ENCODE measurements at regions not wholly inside any gene's neighbourhood (a gene's known extent, or its start where the extent isn't known, plus 50 kb on each side); places are given as distances from the start of the nearest gene placed in this dataset.

DNA sequence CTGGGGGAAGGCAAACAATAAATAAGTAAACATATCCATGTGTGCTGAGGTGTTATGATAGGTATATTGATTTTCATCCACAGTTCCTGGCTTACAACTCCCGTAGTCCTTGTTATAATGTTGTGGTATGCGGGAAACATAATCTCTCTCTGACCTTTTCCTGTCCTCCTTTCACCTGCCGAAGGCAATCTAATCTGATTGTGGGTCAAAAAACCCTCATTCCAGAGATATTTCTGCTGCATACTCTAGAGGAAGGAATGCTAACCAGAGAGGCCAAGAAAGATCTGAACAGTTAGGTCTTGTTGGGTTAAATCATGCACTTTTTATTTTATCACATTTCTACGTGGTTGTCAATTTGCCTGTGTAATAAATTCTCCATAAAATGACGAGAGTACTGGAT, 383.6 kb upstream of the SEMA6D start:
- Histone ChIP-seq H4K20me1 (ENCODE audit: insufficient read depth, low read length) (no peaks in the 10 kb centered on the region), H3K79me2 (ENCODE audit: low read length) (no peaks in the 10 kb centered on the region), H3K27ac (ENCODE audit: low read length) (no peak overlapping the region), H3K9me3 (replicated peaks; ENCODE audit: insufficient read depth, low read length) (no peaks in the 10 kb centered on the region), H3K4me2 (ENCODE audit: low read depth, low read length) (no peak overlapping the region), H3F3A (ENCODE audit: insufficient read depth, low read length) (peaks cover 13% of the 10 kb centered on the region), H3K36me3 (replicated peaks; ENCODE audit: insufficient read depth, low read length) (no peaks in the 10 kb centered on the region), H3K4me1 (ENCODE audit: low read length) (peaks cover 15% of the 10 kb centered on the region), H3K9ac (ENCODE audit: low read length) (no peak overlapping the region), H3K27me3 (replicated peaks; ENCODE audit: insufficient read depth, low read length) (no peaks in the 10 kb centered on the region), H3K4me3 (ENCODE audit: low read length) (no peak overlapping the region), H3K9me2 (replicated peaks; ENCODE audit: insufficient read depth, low read length) (no peaks in the 10 kb centered on the region), H2AFZ (ENCODE audit: low read length) (no peak overlapping the region)
- DNase-seq, result no peak
- TF ChIP-seq EZH2phosphoT487 (IDR thresholded peaks at IDR 0.05; ENCODE audit: low read length), result no peak
- TF ChIP-seq, protein P1, sequence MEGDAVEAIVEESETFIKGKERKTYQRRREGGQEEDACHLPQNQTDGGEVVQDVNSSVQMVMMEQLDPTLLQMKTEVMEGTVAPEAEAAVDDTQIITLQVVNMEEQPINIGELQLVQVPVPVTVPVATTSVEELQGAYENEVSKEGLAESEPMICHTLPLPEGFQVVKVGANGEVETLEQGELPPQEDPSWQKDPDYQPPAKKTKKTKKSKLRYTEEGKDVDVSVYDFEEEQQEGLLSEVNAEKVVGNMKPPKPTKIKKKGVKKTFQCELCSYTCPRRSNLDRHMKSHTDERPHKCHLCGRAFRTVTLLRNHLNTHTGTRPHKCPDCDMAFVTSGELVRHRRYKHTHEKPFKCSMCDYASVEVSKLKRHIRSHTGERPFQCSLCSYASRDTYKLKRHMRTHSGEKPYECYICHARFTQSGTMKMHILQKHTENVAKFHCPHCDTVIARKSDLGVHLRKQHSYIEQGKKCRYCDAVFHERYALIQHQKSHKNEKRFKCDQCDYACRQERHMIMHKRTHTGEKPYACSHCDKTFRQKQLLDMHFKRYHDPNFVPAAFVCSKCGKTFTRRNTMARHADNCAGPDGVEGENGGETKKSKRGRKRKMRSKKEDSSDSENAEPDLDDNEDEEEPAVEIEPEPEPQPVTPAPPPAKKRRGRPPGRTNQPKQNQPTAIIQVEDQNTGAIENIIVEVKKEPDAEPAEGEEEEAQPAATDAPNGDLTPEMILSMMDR (IDR thresholded peaks at IDR 0.05; ENCODE audit: low read length), result no peak
- no peak for TF ChIP-seq EZH2 (optimal IDR thresholded peaks at IDR 0.05; ENCODE audit: low read depth, low read length)

- H3K4me1 ChIP-seq (ENCODE audit: low read length), result peaks cover 15% of the 10 kb centered on the region
- H4K20me1 ChIP-seq (ENCODE audit: insufficient read depth, low read length), result no peaks in the 10 kb centered on the region
- peaks cover 13% of the 10 kb centered on the region for H3F3A ChIP-seq (ENCODE audit: insufficient read depth, low read length)
- H3K36me3 ChIP-seq (replicated peaks; ENCODE audit: insufficient read depth, low read length), result no peaks in the 10 kb centered on the region
- H3K79me2 ChIP-seq (ENCODE audit: low read length), result no peaks in the 10 kb centered on the region
- H3K27ac ChIP-seq (ENCODE audit: low read length), result peak overlapping the region; percentile 57; the same call in 1 of the 2 replicates
- H3K9me3 ChIP-seq (replicated peaks; ENCODE audit: insufficient read depth, low read length), result no peaks in the 10 kb centered on the region
- no peaks in the 10 kb centered on the region for H3K27me3 ChIP-seq (replicated peaks; ENCODE audit: insufficient read depth, low read length)
- TF ChIP-seq, protein P1 (IDR thresholded peaks at IDR 0.05; ENCODE audit: low read length), result no peak
- TF ChIP-seq EZH2 (optimal IDR thresholded peaks at IDR 0.05; ENCODE audit: low read depth, low read length), result no peak
- no peak for TF ChIP-seq EZH2phosphoT487 (IDR thresholded peaks at IDR 0.05; ENCODE audit: low read length)
- H3K9me2 ChIP-seq (replicated peaks; ENCODE audit: insufficient read depth, low read length), result no peaks in the 10 kb centered on the region
- H3K9ac ChIP-seq (ENCODE audit: low read length), result peak overlapping the region; percentile 5; the same call in 1 of the 2 replicates
- peak; percentile 89 for DNase-seq
- H3K4me3 ChIP-seq (ENCODE audit: low read length), result peak overlapping the region; percentile 37
- peak overlapping the region; percentile 25 for H3K4me2 ChIP-seq (ENCODE audit: low read depth, low read length)
- peak overlapping the region; percentile 74 for H2AFZ ChIP-seq (ENCODE audit: low read length)
Observed at GRCh38 chr15:47334805-47335535, 382.3 kb upstream of the SEMA6D start.

GRCh38 chr15:47337106-47337505, 380.2 kb upstream of the SEMA6D start:
- no peaks in the 10 kb centered on the region for H3K9me2 ChIP-seq (replicated peaks; ENCODE audit: insufficient read depth, low read length)
- DNase-seq, result no peak
- H3K9ac ChIP-seq (ENCODE audit: low read length), result no peak overlapping the region
- TF ChIP-seq EZH2 (optimal IDR thresholded peaks at IDR 0.05; ENCODE audit: low read depth, low read length) (no peak), EZH2phosphoT487 (IDR thresholded peaks at IDR 0.05; ENCODE audit: low read length) (no peak)
- TF ChIP-seq, protein P1 (IDR thresholded peaks at IDR 0.05; ENCODE audit: low read length), result no peak
- H3F3A ChIP-seq (ENCODE audit: insufficient read depth, low read length), result peaks cover 13% of the 10 kb centered on the region
- no peak overlapping the region for H3K4me3 ChIP-seq (ENCODE audit: low read length)
- H4K20me1 ChIP-seq (ENCODE audit: insufficient read depth, low read length), result no peaks in the 10 kb centered on the region
- no peaks in the 10 kb centered on the region for H3K9me3 ChIP-seq (replicated peaks; ENCODE audit: insufficient read depth, low read length)
- peaks cover 15% of the 10 kb centered on the region for H3K4me1 ChIP-seq (ENCODE audit: low read length)
- H3K4me2 ChIP-seq (ENCODE audit: low read depth, low read length), result no peak overlapping the region
- H3K79me2 ChIP-seq (ENCODE audit: low read length), result no peaks in the 10 kb centered on the region
- H3K27ac ChIP-seq (ENCODE audit: low read length), result no peak overlapping the region
- H3K27me3 ChIP-seq (replicated peaks; ENCODE audit: insufficient read depth, low read length), result no peaks in the 10 kb centered on the region
- no peaks in the 10 kb centered on the region for H3K36me3 ChIP-seq (replicated peaks; ENCODE audit: insufficient read depth, low read length)
- H2AFZ ChIP-seq (ENCODE audit: low read length), result no peak overlapping the region

Measured in MM.1S (cell line).